IMR-90 (cell line): ENCODE measurements at regions not wholly inside any gene's neighbourhood (a gene's known extent, or its start where the extent isn't known, plus 50 kb on each side); places are given as distances from the start of the nearest gene placed in this dataset.

Source experiments
- ATAC-seq: fragments of 200-7000 bp; cut with Tn5 transposase; 2 replicates; pipeline ENCODE4 v1.9.1; 2020; ENCODE audit warnings: low read depth, mild to moderate bottlenecking, moderate library complexity
- BruUV-seq: library from RNA; stranded (reverse); fragments of 400-500 nt; replicated peaks from 2 replicates; lab custom pipeline; 2021; lab: Mats Ljungman, UMichigan
- CTCF ChIA-PET: fragments of 300-600 bp; formaldehyde crosslinking; extraction: SDS; loops from one replicate; lab custom pipeline; 2021; ENCODE audit warnings: antibody characterized with exemption; lab: Yijun Ruan, JAX
- POLR2A ChIA-PET: fragments of 300-600 bp; sonication (Branson Sonifier 250); formaldehyde crosslinking; loops from one replicate; lab custom pipeline; 2022; ENCODE audit warnings: antibody characterized with exemption; ENCODE audit not compliant: unreplicated experiment; lab: Charles Lee
- DNase-seq: peaks from one replicate; pipeline ENCODE4 v3.0.0; 2013
- H2AFZ ChIP-seq: replicated peaks from 2 replicates; pipeline ENCODE3; 2013; ENCODE audit warnings: low read length, mild to moderate bottlenecking; ENCODE audit not compliant: poor library complexity
- H2AK5ac ChIP-seq: 2 replicates; pipeline ENCODE4 v1.6.1; 2013; ENCODE audit warnings: low read depth, low read length, inconsistent platforms
- H2AK9ac ChIP-seq: replicated peaks from 2 replicates; pipeline ENCODE3; 2013; ENCODE audit warnings: mild to moderate bottlenecking, low read depth, low read length, moderate library complexity; ENCODE audit not compliant: poor library complexity
- H2BK120ac ChIP-seq: 2 replicates; pipeline ENCODE4 v1.6.1; 2013; ENCODE audit warnings: low read depth, low read length, inconsistent platforms
- H2BK15ac ChIP-seq: 3 replicates; pipeline ENCODE4 v1.6.1; 2013; ENCODE audit warnings: low read depth, low read length, inconsistent platforms
- H2BK20ac ChIP-seq: 2 replicates; pipeline ENCODE4 v1.6.1; 2013; ENCODE audit warnings: low read depth, mild to moderate bottlenecking, inconsistent platforms, low read length, moderate library complexity
- H2BK5ac ChIP-seq: 2 replicates; pipeline ENCODE4 v1.6.1; 2013; ENCODE audit warnings: mild to moderate bottlenecking, low read depth, low read length, inconsistent platforms; ENCODE audit not compliant: poor library complexity, severe bottlenecking
- H3K14ac ChIP-seq: replicated peaks from 2 replicates; pipeline ENCODE4 v1.6.1; 2013; ENCODE audit warnings: low read depth, low read length, inconsistent platforms
- H3K18ac ChIP-seq: 2 replicates; pipeline ENCODE4 v1.6.1; 2013; ENCODE audit warnings: low read depth, low read length, control low read depth
- H3K23ac ChIP-seq: 2 replicates; pipeline ENCODE4 v1.6.1; 2013; ENCODE audit warnings: low read depth, low read length, inconsistent platforms
- H3K27ac ChIP-seq: 2 replicates; pipeline ENCODE4 v1.5.1; 2013; ENCODE audit warnings: mild to moderate bottlenecking, control low read depth, low read length; ENCODE audit not compliant: insufficient read depth
- H3K27me3 ChIP-seq: 2 replicates; pipeline ENCODE4 v1.6.1; 2013; ENCODE audit warnings: low read length; ENCODE audit not compliant: control insufficient read depth, insufficient read depth
- H3K36me3 ChIP-seq: 2 replicates; pipeline ENCODE4 v1.6.1; 2013; ENCODE audit warnings: low read length, mixed read lengths; ENCODE audit not compliant: control insufficient read depth, insufficient read depth
- H3K4ac ChIP-seq: 2 replicates; pipeline ENCODE4 v1.6.1; 2013; ENCODE audit warnings: low read depth, low read length, inconsistent platforms
- H3K4me1 ChIP-seq: 2 replicates; pipeline ENCODE4 v1.6.1; 2013; ENCODE audit warnings: low read length, mixed read lengths; ENCODE audit not compliant: control insufficient read depth, insufficient read depth
- H3K4me2 ChIP-seq: 2 replicates; pipeline ENCODE4 v1.6.1; 2013; ENCODE audit warnings: low read depth, mild to moderate bottlenecking, control low read depth, low read length, moderate library complexity
- H3K4me3 ChIP-seq: 2 replicates; pipeline ENCODE4 v1.5.1; 2013; ENCODE audit warnings: low read depth, mild to moderate bottlenecking, control low read depth, low read length, moderate library complexity; ENCODE audit not compliant: insufficient read depth
- H3K56ac ChIP-seq: 2 replicates; pipeline ENCODE4 v1.6.1; 2013; ENCODE audit warnings: low read length, inconsistent platforms; ENCODE audit not compliant: insufficient read depth; ENCODE audit errors: extremely low read depth
- H3K79me1 ChIP-seq, 2 experiments: 2 replicates each; pipeline ENCODE4 v1.6.1; 2013; ENCODE audit warnings: low read length in 2 of 2, inconsistent platforms in 1 of 2, low read depth in 1 of 2
- H3K9ac ChIP-seq: 2 replicates; pipeline ENCODE4 v1.6.1; 2013; ENCODE audit warnings: low read depth, low read length, control low read depth
- H3K9me1 ChIP-seq: 2 replicates; pipeline ENCODE4 v1.6.1; 2013; ENCODE audit warnings: low read length, inconsistent platforms; ENCODE audit not compliant: insufficient read depth
- H3K9me3 ChIP-seq: 2 replicates; pipeline ENCODE4 v1.6.1; 2013; ENCODE audit warnings: low read length; ENCODE audit not compliant: control insufficient read depth, insufficient read depth
- H4K20me1 ChIP-seq: 2 replicates; pipeline ENCODE4 v1.6.1; 2013; ENCODE audit warnings: low read length, inconsistent platforms; ENCODE audit not compliant: insufficient read depth
- H4K5ac ChIP-seq: 2 replicates; pipeline ENCODE4 v1.6.1; 2013; ENCODE audit warnings: mild to moderate bottlenecking, low read depth, low read length, control low read depth
- H4K8ac ChIP-seq, 2 experiments: 2 replicates each; pipeline ENCODE4 v1.6.1; 2013; ENCODE audit warnings: low read depth in 2 of 2, low read length in 2 of 2, control low read depth in 1 of 2, inconsistent platforms in 1 of 2
- H4K91ac ChIP-seq: 2 replicates; pipeline ENCODE4 v1.6.1; 2013; ENCODE audit warnings: low read depth, low read length, inconsistent platforms; ENCODE audit not compliant: insufficient read depth
- BHLHE40 ChIP-seq: fragments of 150-350 bp; IDR thresholded peaks from 2 replicates; pipeline ENCODE4 v1.6.1; 2016; ENCODE audit warnings: mild to moderate bottlenecking, low read depth, low read length
- CEBPB ChIP-seq: IDR thresholded peaks from 2 replicates; pipeline ENCODE4 v1.6.1; 2012; ENCODE audit warnings: low read depth, low read length, improper control_type of control experiment
- CHD1 ChIP-seq: IDR thresholded peaks from 2 replicates; pipeline ENCODE4 v1.6.1; 2012; ENCODE audit warnings: low read depth, low read length, improper control_type of control experiment
- ELK1 ChIP-seq: fragments of 150-350 bp; IDR thresholded peaks from 2 replicates; pipeline ENCODE4 v1.6.1; 2016; ENCODE audit warnings: low read depth, mild to moderate bottlenecking, low read length, moderate library complexity, borderline replicate concordance
- FOS ChIP-seq: fragments of 150-350 bp; IDR thresholded peaks from 2 replicates; pipeline ENCODE4 v1.6.1; 2016; ENCODE audit warnings: low read depth, low read length
- MAFK ChIP-seq: IDR thresholded peaks from 2 replicates; pipeline ENCODE4 v1.6.1; 2012; ENCODE audit warnings: low read depth, low read length, improper control_type of control experiment
- MAZ ChIP-seq: IDR thresholded peaks from 2 replicates; pipeline ENCODE4 v1.6.1; 2012; ENCODE audit warnings: low read depth, mild to moderate bottlenecking, low read length, improper control_type of control experiment, moderate library complexity, borderline replicate concordance
- NFE2L2 ChIP-seq: fragments of 150-350 bp; IDR thresholded peaks from 2 replicates; pipeline ENCODE4 v1.6.1; 2016; ENCODE audit warnings: low read depth, mild to moderate bottlenecking, low read length
- POLR2A ChIP-seq: IDR thresholded peaks from 2 replicates; pipeline ENCODE4 v1.6.1; 2012; ENCODE audit warnings: mild to moderate bottlenecking, low read depth, low read length
- USF2 ChIP-seq: fragments of 150-350 bp; IDR thresholded peaks from 2 replicates; pipeline ENCODE4 v1.6.1; 2017; ENCODE audit warnings: mild to moderate bottlenecking, antibody characterized with exemption, low read length, low read depth
- WGBS, 2 experiments: methylation state at CpG; one replicate each; pipeline versions ENCODE4 v1.1.5 to v1.1.7; 2013; ENCODE audit warnings: missing lambda C conversion rate in 2 of 2; ENCODE audit not compliant: insufficient read length in 1 of 2; ENCODE audit errors: extremely low coverage in 2 of 2; 5-methylcytosine and 5-hydroxymethylcytosine counted together
- dilution Hi-C: fragments of 300-500 bp; cut with HindIII; formaldehyde crosslinking; loops from one replicate; pipeline ENCODE4 v1.14.3; 2018; ENCODE audit warnings: low sequenced_read_pairs; ENCODE audit not compliant: unreplicated experiment
- in situ Hi-C: fragments of 300-500 bp; cut with MboI; formaldehyde crosslinking; loops from 3 replicates; pipeline ENCODE4 v1.14.3; 2019; ENCODE audit warnings: low sequenced_read_pairs, inconsistent platforms, mixed read lengths
- intact Hi-C: fragments of 100-400 bp; cut with micrococcal nuclease; formaldehyde crosslinking; loops from 2 replicates; pipeline ENCODE4 v1.10.0; 2022
- TF ChIP-seq, protein P1 (sequence below): conservative IDR thresholded peaks from 2 replicates; pipeline ENCODE4 v1.5.1; 2012; ENCODE audit warnings: mild to moderate bottlenecking, low read depth, low read length, improper control_type of control experiment

GRCh38 chr1:208576425-208576824, 332.2 kb upstream of the PLXNA2 start:
- H4K5ac ChIP-seq = no peak overlapping the region
- no peaks in the 10 kb centered on the region for H4K20me1 ChIP-seq
- no peak for TF ChIP-seq USF2
- no peak for TF ChIP-seq FOS
- no peak for TF ChIP-seq NFE2L2
- TF ChIP-seq BHLHE40 = no peak
- no peak for TF ChIP-seq POLR2A
- TF ChIP-seq CEBPB = no peak
- no peak for TF ChIP-seq MAFK
- no peak for TF ChIP-seq ELK1
- TF ChIP-seq CHD1 = no peak
- TF ChIP-seq MAZ = no peak
- TF ChIP-seq, protein P1, sequence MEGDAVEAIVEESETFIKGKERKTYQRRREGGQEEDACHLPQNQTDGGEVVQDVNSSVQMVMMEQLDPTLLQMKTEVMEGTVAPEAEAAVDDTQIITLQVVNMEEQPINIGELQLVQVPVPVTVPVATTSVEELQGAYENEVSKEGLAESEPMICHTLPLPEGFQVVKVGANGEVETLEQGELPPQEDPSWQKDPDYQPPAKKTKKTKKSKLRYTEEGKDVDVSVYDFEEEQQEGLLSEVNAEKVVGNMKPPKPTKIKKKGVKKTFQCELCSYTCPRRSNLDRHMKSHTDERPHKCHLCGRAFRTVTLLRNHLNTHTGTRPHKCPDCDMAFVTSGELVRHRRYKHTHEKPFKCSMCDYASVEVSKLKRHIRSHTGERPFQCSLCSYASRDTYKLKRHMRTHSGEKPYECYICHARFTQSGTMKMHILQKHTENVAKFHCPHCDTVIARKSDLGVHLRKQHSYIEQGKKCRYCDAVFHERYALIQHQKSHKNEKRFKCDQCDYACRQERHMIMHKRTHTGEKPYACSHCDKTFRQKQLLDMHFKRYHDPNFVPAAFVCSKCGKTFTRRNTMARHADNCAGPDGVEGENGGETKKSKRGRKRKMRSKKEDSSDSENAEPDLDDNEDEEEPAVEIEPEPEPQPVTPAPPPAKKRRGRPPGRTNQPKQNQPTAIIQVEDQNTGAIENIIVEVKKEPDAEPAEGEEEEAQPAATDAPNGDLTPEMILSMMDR = no peak
- no peak overlapping the region for H2BK120ac ChIP-seq
- BruUV-seq = no TSS peak
- no peaks in the 10 kb centered on the region for H3K27me3 ChIP-seq
- no peak for ATAC-seq
- no peak overlapping the region for H2BK15ac ChIP-seq
- peaks cover 2% of the 10 kb centered on the region; the same call in 1 of the 2 replicates for H3K9me3 ChIP-seq
- no peaks in the 10 kb centered on the region for H3K9me1 ChIP-seq
- 0% methylated on average over 1 of the region's 4 CpGs; no CpG with 5 or more reads in 1 of the 2 experiments for WGBS, 2 experiments
- H2AK5ac ChIP-seq = no peak overlapping the region
- H3K27ac ChIP-seq = no peak overlapping the region
- dilution Hi-C loops (no loop called here), intact Hi-C loops (no loop called here), in situ Hi-C loops (no loop called here)
- no peaks in the 10 kb centered on the region for H3K4me1 ChIP-seq
- no peak overlapping the region for H3K18ac ChIP-seq
- no peaks in the 10 kb centered on the region for H3K36me3 ChIP-seq
- no peak overlapping the region for H4K8ac ChIP-seq
- no peak overlapping the region for H3K9ac ChIP-seq
- no peak for DNase-seq
- ChIA-PET CTCF (no interaction called here), POLR2A (no interaction called here)
- H2BK20ac ChIP-seq = no peak overlapping the region
- no peak overlapping the region for H3K14ac ChIP-seq
- H2AK9ac ChIP-seq = no peak overlapping the region
- no peak overlapping the region for H3K4ac ChIP-seq
- no peak overlapping the region for H3K4me3 ChIP-seq
- no peak overlapping the region for H4K91ac ChIP-seq
- H3K56ac ChIP-seq = no peak overlapping the region
- H2AFZ ChIP-seq = no peak overlapping the region
- no peak overlapping the region for H3K23ac ChIP-seq
- no peaks in the 10 kb centered on the region for H3K79me1 ChIP-seq
- H2BK5ac ChIP-seq = no peak overlapping the region
- H3K4me2 ChIP-seq = no peak overlapping the region
